ENCODE measurements at regions not wholly inside any gene's neighbourhood (a gene's known extent, or its start where the extent isn't known, plus 50 kb on each side); places are given as distances from the start of the nearest gene placed in this dataset.
A peak's percentile ranks its signal among the peaks of the same experiment; 100 is the strongest.

- ATAC-seq = no peak
- Histone ChIP-seq H3K36me3 (no peaks in the 10 kb centered on the region), H3K4me1 (no peaks in the 10 kb centered on the region), H3K27me3 (no peaks in the 10 kb centered on the region), H3K9me3 (no peaks in the 10 kb centered on the region), H3K4me3 (no peak overlapping the region), H3K27ac (no peak overlapping the region)
- TF ChIP-seq CTCF (IDR thresholded peaks at IDR 0.05) = no peak
- intact Hi-C loops (cut with DNase I) = no loop called here
- 95% methylated on average over 2 of the region's 2 CpGs for WGBS, 2 donors
- no peak for FAIRE-seq
- DNase-seq = no peak
Observed at GRCh38 chr3:177968891-177969290, 567.3 kb upstream of the KCNMB2 start.

GRCh38 chr3:177973241-177973840 is 562.9 kb upstream of the KCNMB2 start:
- Histone ChIP-seq H3K4me1 (no peaks in the 10 kb centered on the region), H3K27me3 (no peaks in the 10 kb centered on the region), H3K4me3 (no peak overlapping the region), H3K27ac (no peak overlapping the region), H3K9me3 (no peaks in the 10 kb centered on the region), H3K36me3 (no peaks in the 10 kb centered on the region)
- ATAC-seq (no peak), DNase-seq (no peak), FAIRE-seq (no peak)
- intact Hi-C loops (cut with DNase I) = no loop called here
- 66 to 74% methylated on average over 2 of the region's 2 CpGs for WGBS, 2 donors
- TF ChIP-seq CTCF (IDR thresholded peaks at IDR 0.05) = no peak

GRCh38 chr3:177976241-177976640 is 560.0 kb upstream of the KCNMB2 start:
- TF ChIP-seq CTCF (IDR thresholded peaks at IDR 0.05) = no peak
- H3K27me3 ChIP-seq = no peaks in the 10 kb centered on the region
- H3K9me3 ChIP-seq = no peaks in the 10 kb centered on the region
- H3K27ac ChIP-seq = no peak overlapping the region
- H3K4me1 ChIP-seq = no peaks in the 10 kb centered on the region
- H3K4me3 ChIP-seq = no peak overlapping the region
- H3K36me3 ChIP-seq = no peaks in the 10 kb centered on the region
- DNase-seq (no peak), FAIRE-seq (no peak), ATAC-seq (no peak)
- WGBS, 2 donors = 41 to 52% methylated on average over 2 of the region's 2 CpGs
- intact Hi-C loops (cut with DNase I) = no loop called here

- DNase-seq (no peak), FAIRE-seq (no peak), ATAC-seq (no peak)
- WGBS, 2 donors = 67 to 81% methylated on average over 2 of the region's 2 CpGs
- no peaks in the 10 kb centered on the region for H3K27me3 ChIP-seq
- TF ChIP-seq CTCF (IDR thresholded peaks at IDR 0.05) = no peak
- no peaks in the 10 kb centered on the region for H3K36me3 ChIP-seq
- intact Hi-C loops (cut with DNase I) = no loop called here
- no peaks in the 10 kb centered on the region for H3K4me1 ChIP-seq
- no peaks in the 10 kb centered on the region for H3K9me3 ChIP-seq
- H3K27ac ChIP-seq = no peak overlapping the region
- H3K4me3 ChIP-seq = no peak overlapping the region
Observed at GRCh38 chr3:177976866-177977265, 559.4 kb upstream of the KCNMB2 start.

GRCh38 chr3:177977381-177978158 is 558.7 kb upstream of the KCNMB2 start:
- no peak for TF ChIP-seq CTCF (IDR thresholded peaks at IDR 0.05)
- H3K27me3 ChIP-seq = no peaks in the 10 kb centered on the region
- no peak overlapping the region for H3K4me3 ChIP-seq
- no peaks in the 10 kb centered on the region for H3K36me3 ChIP-seq
- ATAC-seq (peak in 1 of 4 donors; percentile 35), DNase-seq (no peak), FAIRE-seq (no peak)
- no peaks in the 10 kb centered on the region for H3K4me1 ChIP-seq
- intact Hi-C loops (cut with DNase I) = no loop called here
- 68 to 89% methylated on average over 2 of the region's 2 CpGs for WGBS, 2 donors
- no peak overlapping the region for H3K27ac ChIP-seq
- H3K9me3 ChIP-seq = no peaks in the 10 kb centered on the region

Data from pancreas (tissue), 10 donors.